ENCODE measurements at regions not wholly inside any gene's neighbourhood (a gene's known extent, or its start where the extent isn't known, plus 50 kb on each side); places are given as distances from the start of the nearest gene placed in this dataset.

- Histone ChIP-seq H3K27ac (no peak overlapping the region), H3K9me3 (no peaks in the 10 kb centered on the region), H3K4me3 (no peak overlapping the region), H3K27me3 (no peaks in the 10 kb centered on the region), H3K4me1 (no peaks in the 10 kb centered on the region), H3K36me3 (no peaks in the 10 kb centered on the region)
- ATAC-seq (no peak), DNase-seq (no peak)
- TF ChIP-seq POLR2A (IDR thresholded peaks at IDR 0.05): no peak
- TF ChIP-seq, protein P1, sequence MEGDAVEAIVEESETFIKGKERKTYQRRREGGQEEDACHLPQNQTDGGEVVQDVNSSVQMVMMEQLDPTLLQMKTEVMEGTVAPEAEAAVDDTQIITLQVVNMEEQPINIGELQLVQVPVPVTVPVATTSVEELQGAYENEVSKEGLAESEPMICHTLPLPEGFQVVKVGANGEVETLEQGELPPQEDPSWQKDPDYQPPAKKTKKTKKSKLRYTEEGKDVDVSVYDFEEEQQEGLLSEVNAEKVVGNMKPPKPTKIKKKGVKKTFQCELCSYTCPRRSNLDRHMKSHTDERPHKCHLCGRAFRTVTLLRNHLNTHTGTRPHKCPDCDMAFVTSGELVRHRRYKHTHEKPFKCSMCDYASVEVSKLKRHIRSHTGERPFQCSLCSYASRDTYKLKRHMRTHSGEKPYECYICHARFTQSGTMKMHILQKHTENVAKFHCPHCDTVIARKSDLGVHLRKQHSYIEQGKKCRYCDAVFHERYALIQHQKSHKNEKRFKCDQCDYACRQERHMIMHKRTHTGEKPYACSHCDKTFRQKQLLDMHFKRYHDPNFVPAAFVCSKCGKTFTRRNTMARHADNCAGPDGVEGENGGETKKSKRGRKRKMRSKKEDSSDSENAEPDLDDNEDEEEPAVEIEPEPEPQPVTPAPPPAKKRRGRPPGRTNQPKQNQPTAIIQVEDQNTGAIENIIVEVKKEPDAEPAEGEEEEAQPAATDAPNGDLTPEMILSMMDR (IDR thresholded peaks at IDR 0.05 in 4 of 5, conservative IDR thresholded peaks at IDR 0.05 in 1 of 5): no peak
- in situ Hi-C loops (cut with MboI; ENCODE audit: low sequenced_read_pairs in 4 of 4): no loop called here
- intact Hi-C loops (cut with DNase I; ENCODE audit: low total_unique reads): no loop called here
Observed at GRCh38 chr2:13488965-13489364, 772.2 kb downstream of the TRIB2 start.

- H3K9me3 ChIP-seq: no peaks in the 10 kb centered on the region
- in situ Hi-C loops (cut with MboI; ENCODE audit: low sequenced_read_pairs in 4 of 4): no loop called here
- TF ChIP-seq POLR2A (IDR thresholded peaks at IDR 0.05): no peak
- TF ChIP-seq, protein P1 (IDR thresholded peaks at IDR 0.05 in 4 of 5, conservative IDR thresholded peaks at IDR 0.05 in 1 of 5): no peak
- H3K4me3 ChIP-seq: no peak overlapping the region
- no peak for DNase-seq
- no peaks in the 10 kb centered on the region for H3K36me3 ChIP-seq
- H3K4me1 ChIP-seq: no peaks in the 10 kb centered on the region
- ATAC-seq: no peak
- H3K27me3 ChIP-seq: no peaks in the 10 kb centered on the region
- intact Hi-C loops (cut with DNase I; ENCODE audit: low total_unique reads): no loop called here
- H3K27ac ChIP-seq: no peak overlapping the region
Observed at GRCh38 chr2:13492262-13492661, 775.5 kb downstream of the TRIB2 start.

GRCh38 chr2:13495051-13495450 lies 778.3 kb downstream of the TRIB2 start:
- no peak overlapping the region for H3K27ac ChIP-seq
- H3K4me3 ChIP-seq: no peak overlapping the region
- no peaks in the 10 kb centered on the region for H3K9me3 ChIP-seq
- no peaks in the 10 kb centered on the region for H3K27me3 ChIP-seq
- TF ChIP-seq, protein P1 (IDR thresholded peaks at IDR 0.05 in 4 of 5, conservative IDR thresholded peaks at IDR 0.05 in 1 of 5): no peak
- no peak for TF ChIP-seq POLR2A (IDR thresholded peaks at IDR 0.05)
- in situ Hi-C loops (cut with MboI; ENCODE audit: low sequenced_read_pairs in 4 of 4): no loop called here
- intact Hi-C loops (cut with DNase I; ENCODE audit: low total_unique reads): no loop called here
- DNase-seq: no peak
- no peak for ATAC-seq
- H3K36me3 ChIP-seq: no peaks in the 10 kb centered on the region
- no peaks in the 10 kb centered on the region for H3K4me1 ChIP-seq

DNA sequence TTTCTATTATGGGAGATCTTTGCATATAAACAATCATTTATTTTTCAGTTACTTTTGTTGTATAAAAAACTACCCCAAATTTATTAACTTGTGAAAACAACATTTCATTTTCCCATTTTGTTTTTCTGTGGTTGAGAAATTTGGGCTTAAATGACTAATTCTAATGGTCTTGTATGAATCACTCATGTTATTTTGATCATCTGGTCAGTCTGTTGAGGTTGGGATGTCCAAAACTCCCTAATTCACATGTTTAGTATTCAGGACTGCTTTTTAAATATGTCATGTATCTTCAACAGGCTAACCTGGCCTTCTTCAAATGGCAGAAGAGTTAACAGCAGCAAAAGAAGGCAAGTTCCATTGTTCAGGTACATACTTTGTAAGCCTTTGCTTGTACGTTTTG lies 788.1 kb downstream of the TRIB2 start:
- Histone ChIP-seq H3K4me1 (no peaks in the 10 kb centered on the region), H3K27ac (no peak overlapping the region), H3K27me3 (no peaks in the 10 kb centered on the region), H3K9me3 (no peaks in the 10 kb centered on the region), H3K4me3 (no peak overlapping the region), H3K36me3 (no peaks in the 10 kb centered on the region)
- intact Hi-C loops (cut with DNase I; ENCODE audit: low total_unique reads) (no loop called here), in situ Hi-C loops (cut with MboI; ENCODE audit: low sequenced_read_pairs in 4 of 4) (no loop called here)
- ATAC-seq (no peak), DNase-seq (no peak)
- TF ChIP-seq, protein P1 (IDR thresholded peaks at IDR 0.05 in 4 of 5, conservative IDR thresholded peaks at IDR 0.05 in 1 of 5): no peak

GRCh38 chr2:13508671-13509070 lies 791.9 kb downstream of the TRIB2 start:
- ATAC-seq: no peak
- intact Hi-C loops (cut with DNase I; ENCODE audit: low total_unique reads): no loop called here
- TF ChIP-seq POLR2A (IDR thresholded peaks at IDR 0.05): no peak
- TF ChIP-seq, protein P1 (IDR thresholded peaks at IDR 0.05 in 4 of 5, conservative IDR thresholded peaks at IDR 0.05 in 1 of 5): no peak
- Histone ChIP-seq H3K4me1 (no peaks in the 10 kb centered on the region), H3K4me3 (no peak overlapping the region), H3K27me3 (no peaks in the 10 kb centered on the region), H3K27ac (no peak overlapping the region), H3K9me3 (no peaks in the 10 kb centered on the region), H3K36me3 (no peaks in the 10 kb centered on the region)
- no peak for DNase-seq
- in situ Hi-C loops (cut with MboI; ENCODE audit: low sequenced_read_pairs in 4 of 4): no loop called here

All from gastrocnemius medialis (tissue), 4 donors.